Lower leg skin (tissue), 3 donors: ENCODE measurements at regions not wholly inside any gene's neighbourhood (a gene's known extent, or its start where the extent isn't known, plus 50 kb on each side); places are given as distances from the start of the nearest gene placed in this dataset.

Experiments
- CTCF ChIP-seq, 3 donors: fragments of 450-650 bp; IDR thresholded peaks; one replicate each; pipeline ENCODE4 v1.5.1; 2016; ENCODE audit warnings: antibody characterized with exemption in 3 of 3, mild to moderate bottlenecking in 3 of 3, moderate library complexity in 2 of 3
- POLR2A ChIP-seq, 2 donors: fragments of 450-650 bp; IDR thresholded peaks; one replicate each; pipeline ENCODE4 v1.6.1; 2016 to 2017; ENCODE audit warnings: antibody characterized with exemption in 2 of 2, mild to moderate bottlenecking in 1 of 2, moderate library complexity in 1 of 2

DNA sequence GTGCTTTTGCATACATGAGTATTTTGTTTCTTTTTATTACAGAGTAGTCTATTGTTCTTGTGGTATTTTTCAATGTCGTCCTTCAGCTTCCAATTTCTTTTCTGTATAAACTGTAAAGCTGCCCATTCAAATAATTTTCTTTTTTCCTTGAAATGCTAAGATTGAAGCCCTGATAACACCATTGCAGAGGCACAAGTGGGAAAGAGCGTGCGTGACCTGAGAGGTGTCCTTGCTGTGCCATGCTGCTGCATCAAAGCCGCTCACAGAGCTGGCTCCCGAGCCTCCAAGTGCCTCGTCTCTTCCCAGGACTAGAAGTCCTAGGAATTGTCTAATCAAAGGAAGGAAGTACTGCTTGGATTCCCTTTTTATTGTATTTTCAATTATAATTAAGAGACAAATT is 101.9 kb upstream of the PFN2 start:
- TF ChIP-seq POLR2A (IDR thresholded peaks at IDR 0.05) (no peak), CTCF (IDR thresholded peaks at IDR 0.05) (no peak)
